AG09309 (cell line): ENCODE measurements at regions not wholly inside any gene's neighbourhood (a gene's known extent, or its start where the extent isn't known, plus 50 kb on each side); places are given as distances from the start of the nearest gene placed in this dataset.

Experiments used
- DNase-seq: peaks from one replicate; pipeline ENCODE4 v3.0.0-alpha.2; 2010; ENCODE audit warnings: low read depth
- H3K4me3 ChIP-seq: 2 replicates; pipeline ENCODE4 v1.5.1; 2011; ENCODE audit warnings: mild to moderate bottlenecking, low read depth, low read length, moderate library complexity; ENCODE audit not compliant: control insufficient read depth
- TF ChIP-seq, protein P1 (sequence below): IDR thresholded peaks from 2 replicates; pipeline ENCODE4 v1.5.1; 2011; ENCODE audit warnings: mild to moderate bottlenecking, low read depth, low read length, inconsistent platforms; ENCODE audit not compliant: insufficient read depth, control insufficient read depth; ENCODE audit errors: missing control alignments

DNA sequence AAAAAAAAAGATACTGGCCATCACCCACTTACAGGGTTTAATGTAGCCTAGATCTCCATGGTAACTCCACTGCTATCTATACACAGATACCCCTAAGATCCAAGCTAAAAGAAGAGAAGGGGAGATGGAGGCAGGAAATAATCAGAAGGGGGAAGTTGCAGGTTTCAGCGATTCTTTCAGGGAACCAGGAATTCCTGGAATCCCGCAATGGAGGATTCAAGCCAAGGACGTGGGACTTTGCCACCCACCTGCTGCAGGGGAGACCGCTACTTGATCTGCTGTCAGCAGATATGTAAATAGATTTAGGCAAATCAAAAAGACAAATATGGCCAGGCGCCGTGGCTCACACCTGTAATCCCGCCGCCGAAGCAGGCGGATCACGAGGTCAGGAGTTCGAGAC, 121.1 kb downstream of the AIPL1 start:
- no peak overlapping the region for H3K4me3 ChIP-seq
- DNase-seq, result no peak
- TF ChIP-seq, protein P1, sequence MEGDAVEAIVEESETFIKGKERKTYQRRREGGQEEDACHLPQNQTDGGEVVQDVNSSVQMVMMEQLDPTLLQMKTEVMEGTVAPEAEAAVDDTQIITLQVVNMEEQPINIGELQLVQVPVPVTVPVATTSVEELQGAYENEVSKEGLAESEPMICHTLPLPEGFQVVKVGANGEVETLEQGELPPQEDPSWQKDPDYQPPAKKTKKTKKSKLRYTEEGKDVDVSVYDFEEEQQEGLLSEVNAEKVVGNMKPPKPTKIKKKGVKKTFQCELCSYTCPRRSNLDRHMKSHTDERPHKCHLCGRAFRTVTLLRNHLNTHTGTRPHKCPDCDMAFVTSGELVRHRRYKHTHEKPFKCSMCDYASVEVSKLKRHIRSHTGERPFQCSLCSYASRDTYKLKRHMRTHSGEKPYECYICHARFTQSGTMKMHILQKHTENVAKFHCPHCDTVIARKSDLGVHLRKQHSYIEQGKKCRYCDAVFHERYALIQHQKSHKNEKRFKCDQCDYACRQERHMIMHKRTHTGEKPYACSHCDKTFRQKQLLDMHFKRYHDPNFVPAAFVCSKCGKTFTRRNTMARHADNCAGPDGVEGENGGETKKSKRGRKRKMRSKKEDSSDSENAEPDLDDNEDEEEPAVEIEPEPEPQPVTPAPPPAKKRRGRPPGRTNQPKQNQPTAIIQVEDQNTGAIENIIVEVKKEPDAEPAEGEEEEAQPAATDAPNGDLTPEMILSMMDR, result no peak

DNA sequence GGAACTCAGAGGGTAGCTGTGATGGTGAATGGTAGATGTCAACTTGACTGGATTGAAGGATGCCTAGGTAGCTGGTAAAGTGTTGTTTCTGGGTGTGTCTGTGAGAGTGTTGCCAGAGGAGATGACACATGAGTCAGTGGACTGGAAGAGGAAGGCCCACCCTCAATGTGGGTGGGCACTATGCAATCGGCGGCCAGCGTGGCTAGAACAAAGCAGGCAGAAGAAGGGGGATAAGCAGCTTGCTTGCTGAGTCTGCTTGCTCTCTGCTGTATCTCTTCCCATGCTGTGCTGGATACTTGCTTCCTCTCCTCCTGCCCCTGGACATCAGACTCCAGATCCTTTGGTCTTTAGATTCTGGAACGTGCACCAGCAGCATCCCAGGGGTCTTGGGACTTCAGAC, 128.1 kb downstream of the AIPL1 start:
- TF ChIP-seq, protein P1, result no peak
- no peak overlapping the region for H3K4me3 ChIP-seq
- no peak for DNase-seq

DNA sequence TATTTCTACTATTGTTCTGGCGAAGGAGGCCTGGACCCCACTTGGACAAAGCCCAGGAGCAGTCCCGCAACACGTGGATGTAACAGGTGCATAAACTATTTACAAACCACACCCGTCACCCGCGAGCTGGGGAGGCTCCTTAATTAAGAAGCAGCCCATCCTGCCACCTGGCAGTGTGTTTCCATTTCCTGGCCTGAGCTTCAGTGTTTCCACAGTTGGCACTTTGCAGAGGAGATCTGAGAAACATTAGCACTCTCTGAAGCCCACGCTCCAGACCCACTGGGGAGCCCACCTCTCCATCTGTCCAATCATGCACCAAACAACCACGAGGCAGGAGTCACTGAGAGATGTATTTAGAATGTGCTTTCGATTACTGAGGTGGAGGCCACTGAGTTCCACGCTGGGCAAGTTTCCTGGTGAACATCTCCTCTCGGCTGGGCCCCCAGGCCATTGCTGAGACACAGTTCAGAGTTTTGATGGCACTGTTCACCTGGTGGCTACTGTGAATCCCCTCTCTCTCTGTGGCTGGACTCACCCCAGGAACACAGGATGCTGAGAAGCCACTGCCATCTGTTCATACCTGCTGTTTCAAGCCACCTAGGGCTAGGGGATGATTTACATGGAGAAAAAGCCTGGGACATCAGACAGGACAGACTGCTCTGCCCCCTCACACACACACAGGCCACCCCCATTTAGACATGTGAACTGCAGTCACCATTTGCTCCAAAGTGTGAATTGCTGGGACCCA, 129.1 kb downstream of the AIPL1 start:
- no peak overlapping the region for H3K4me3 ChIP-seq
- TF ChIP-seq, protein P1, result no peak
- DNase-seq, result no peak

DNA sequence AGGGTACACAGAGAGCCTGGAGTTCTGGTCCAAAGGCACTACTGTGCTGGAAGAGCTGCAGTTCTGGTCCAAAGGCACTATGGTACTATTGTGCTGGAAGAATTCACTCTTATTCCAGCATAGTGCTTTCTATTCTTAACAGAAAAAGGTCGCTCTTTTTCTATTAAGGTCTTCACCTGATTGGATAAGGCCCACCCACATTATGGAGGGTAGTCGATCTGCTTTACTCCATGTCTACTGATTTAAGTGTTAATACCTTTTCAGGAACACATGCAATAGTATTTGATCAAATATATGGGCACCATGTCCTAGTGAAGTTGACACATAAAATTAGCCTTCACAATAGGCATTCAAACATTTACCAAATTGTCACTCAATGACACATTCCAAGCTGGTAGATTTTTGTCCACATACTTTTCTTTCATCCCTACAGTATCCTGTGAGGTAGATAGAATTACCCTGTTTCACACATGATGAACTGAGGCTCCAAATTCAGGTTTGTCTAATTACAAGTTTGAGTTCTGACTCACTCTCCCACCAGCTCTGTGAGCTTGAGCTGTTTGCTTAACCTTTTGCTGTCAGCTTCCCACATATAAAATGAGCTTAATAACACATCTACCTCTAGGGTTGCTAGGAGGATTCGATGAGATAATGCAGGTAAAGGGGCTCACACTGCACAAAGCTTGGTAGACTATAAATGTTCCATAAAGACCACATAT, 129.9 kb downstream of the AIPL1 start:
- TF ChIP-seq, protein P1, result no peak
- no peak overlapping the region for H3K4me3 ChIP-seq
- no peak for DNase-seq

DNA sequence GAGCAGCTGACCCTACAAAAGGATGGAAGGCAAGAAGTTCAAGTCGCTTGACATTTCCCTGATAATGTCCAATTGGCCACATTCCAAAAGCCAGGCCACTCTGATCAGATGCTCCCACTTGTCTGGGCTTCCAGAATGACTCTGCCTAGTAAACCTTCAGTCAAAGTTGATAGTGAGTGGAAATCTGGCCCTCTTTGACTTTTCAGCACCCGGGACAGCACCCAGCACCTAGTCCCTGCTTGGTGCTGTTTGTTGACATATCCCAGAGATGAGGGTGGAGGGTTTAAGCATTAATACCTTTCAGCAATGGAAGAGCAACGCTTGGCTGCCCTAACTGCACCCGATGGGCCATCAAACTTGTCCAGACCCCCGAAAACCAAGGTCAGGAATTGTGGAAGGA, 131.3 kb downstream of the AIPL1 start:
- no peak for DNase-seq
- TF ChIP-seq, protein P1, result no peak
- no peak overlapping the region for H3K4me3 ChIP-seq

DNA sequence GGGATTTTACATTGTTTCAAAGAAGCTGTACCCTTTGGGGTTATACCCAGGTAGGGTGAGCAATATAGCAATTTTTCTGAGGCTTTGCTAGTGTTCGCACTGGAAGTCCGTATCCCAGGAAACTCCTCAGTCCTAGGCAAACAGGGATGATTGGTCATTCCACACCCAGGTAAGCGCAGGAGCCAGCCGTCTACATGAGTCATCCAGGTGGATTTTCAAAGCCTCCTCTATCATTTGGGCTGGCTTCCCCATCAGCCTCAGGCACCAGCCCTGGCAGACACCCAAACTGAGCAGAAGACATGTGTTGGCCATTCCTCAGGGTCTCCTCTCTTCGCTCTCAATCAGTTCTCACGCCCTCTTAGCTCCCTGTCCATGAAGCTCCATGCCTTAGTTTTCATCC, 135.6 kb downstream of the AIPL1 start:
- no peak overlapping the region for H3K4me3 ChIP-seq
- DNase-seq, result no peak
- TF ChIP-seq, protein P1, result no peak
